HEK293 (cell line): ENCODE measurements at regions not wholly inside any gene's neighbourhood (a gene's known extent, or its start where the extent isn't known, plus 50 kb on each side); places are given as distances from the start of the nearest gene placed in this dataset.
"Not testable (repeated sequence)": the region's sequence is repeated elsewhere in the genome, so short reads cannot be mapped to it uniquely, and the experiment has no call there.

ENCODE experiments used
- CTCF ChIA-PET: fragments of 350-600 bp; formaldehyde crosslinking; extraction: SDS; loops from one replicate; lab custom pipeline; 2021; ENCODE audit warnings: antibody characterized with exemption; lab: Yijun Ruan, JAX
- POLR2A ChIA-PET: fragments of 300-600 bp; formaldehyde crosslinking; extraction: SDS; loops from one replicate; lab custom pipeline; 2020; ENCODE audit warnings: antibody characterized with exemption, inconsistent platforms; lab: Yijun Ruan, JAX
- H3K27ac ChIP-seq: fragments of 200-500 bp; sonication (Bioruptor generic); 2 replicates; pipeline ENCODE4 v1.5.1; 2014; ENCODE audit warnings: low read depth, low read length, control low read depth, inconsistent platforms; ENCODE audit errors: extremely low read depth
- H3K36me3 ChIP-seq, 2 experiments: fragments of 200-500 bp in 1 of 2; sonication (Bioruptor generic) in 1 of 2; 1 replicate in 1 of 2; 2 replicates in 1 of 2; pipeline ENCODE4 v1.5.1; 2014 to 2017; ENCODE audit warnings: inconsistent platforms in 2 of 2, low read length in 2 of 2; ENCODE audit not compliant: control insufficient read depth in 2 of 2, insufficient read depth in 1 of 2
- H3K4me1 ChIP-seq: fragments of 200-500 bp; sonication (Bioruptor generic); 2 replicates; pipeline ENCODE4 v1.5.1; 2014; ENCODE audit warnings: mild to moderate bottlenecking, low read length, inconsistent platforms; ENCODE audit not compliant: control insufficient read depth, insufficient read depth
- H3K4me3 ChIP-seq: 2 replicates; pipeline ENCODE4 v1.5.1; 2011; ENCODE audit warnings: low read depth, mild to moderate bottlenecking, control low read depth, low read length, moderate library complexity
- H3K9me3 ChIP-seq: fragments of 200-500 bp; sonication (Bioruptor generic); 2 replicates; pipeline ENCODE4 v1.5.1; 2014; ENCODE audit warnings: low read depth, low read length, inconsistent platforms; ENCODE audit not compliant: control insufficient read depth, insufficient read depth
- GFI1B ChIP-seq: fragments of 450-650 bp; formaldehyde crosslinking; IDR thresholded peaks from 2 replicates; pipeline ENCODE4 v1.5.1; 2016; ENCODE audit warnings: missing biosample characterization, missing genetic modification characterization
- GLI2 ChIP-seq: fragments of 450-650 bp; formaldehyde crosslinking; IDR thresholded peaks from 2 replicates; pipeline ENCODE4; 2017; ENCODE audit warnings: missing biosample characterization, missing genetic modification characterization, low read depth, borderline replicate concordance
- SP7 ChIP-seq: fragments of 450-650 bp; formaldehyde crosslinking; IDR thresholded peaks from 2 replicates; pipeline ENCODE4 v1.5.1; 2016; ENCODE audit warnings: missing biosample characterization, missing genetic modification characterization
- TRIM28 ChIP-seq: IDR thresholded peaks from 2 replicates; pipeline ENCODE4 v1.6.1; 2011; ENCODE audit warnings: low read length, control low read depth, borderline replicate concordance
- ZNF112 ChIP-seq: fragments of 450-650 bp; formaldehyde crosslinking; IDR thresholded peaks from 2 replicates; pipeline ENCODE4 v1.5.0; 2017; ENCODE audit warnings: missing biosample characterization, missing genetic modification characterization
- ZNF221 ChIP-seq: fragments of 450-650 bp; formaldehyde crosslinking; IDR thresholded peaks from 2 replicates; pipeline ENCODE4 v1.5.1; 2017; ENCODE audit warnings: missing biosample characterization, missing genetic modification characterization, borderline replicate concordance
- ZNF324 ChIP-seq: fragments of 450-650 bp; formaldehyde crosslinking; IDR thresholded peaks from 2 replicates; pipeline ENCODE4 v1.5.1; 2016; ENCODE audit warnings: missing biosample characterization, missing genetic modification characterization
- ZNF404 ChIP-seq: fragments of 450-650 bp; formaldehyde crosslinking; IDR thresholded peaks from 2 replicates; pipeline ENCODE4 v1.5.1; 2017; ENCODE audit warnings: missing biosample characterization, missing genetic modification characterization
- ZNF555 ChIP-seq: fragments of 450-650 bp; formaldehyde crosslinking; conservative IDR thresholded peaks from 2 replicates; pipeline ENCODE4 v1.5.1; 2017; ENCODE audit warnings: missing biosample characterization, mild to moderate bottlenecking, missing genetic modification characterization, inconsistent platforms
- ZNF560 ChIP-seq: fragments of 450-650 bp; formaldehyde crosslinking; IDR thresholded peaks from 2 replicates; pipeline ENCODE4 v1.5.1; 2017; ENCODE audit warnings: missing biosample characterization, missing genetic modification characterization, borderline replicate concordance
- ZNF768 ChIP-seq: fragments of 450-650 bp; formaldehyde crosslinking; IDR thresholded peaks from 2 replicates; pipeline ENCODE4 v1.5.1; 2018; ENCODE audit warnings: missing biosample characterization, mild to moderate bottlenecking, missing genetic modification characterization
- TF ChIP-seq, protein P1 (sequence below): fragments of 450-650 bp; formaldehyde crosslinking; conservative IDR thresholded peaks from 2 replicates; pipeline ENCODE4 v1.5.1; 2016; ENCODE audit warnings: low read depth, missing biosample characterization, missing genetic modification characterization
- TF ChIP-seq, protein P2 (sequence below): fragments of 450-650 bp; formaldehyde crosslinking; conservative IDR thresholded peaks from 2 replicates; pipeline ENCODE4 v1.5.1; 2016; ENCODE audit warnings: low read depth, missing biosample characterization, missing genetic modification characterization
- TF ChIP-seq, protein P3 (sequence below): fragments of 450-650 bp; IDR thresholded peaks from 2 replicates; pipeline ENCODE4 v1.5.1; 2018; ENCODE audit warnings: missing biosample characterization, missing genetic modification characterization
- TF ChIP-seq, protein P4 (sequence below): fragments of 450-650 bp; formaldehyde crosslinking; IDR thresholded peaks from 2 replicates; pipeline ENCODE4 v1.5.1; 2016; ENCODE audit warnings: missing biosample characterization, missing genetic modification characterization
- TF ChIP-seq, protein P5 (sequence below): fragments of 450-650 bp; formaldehyde crosslinking; IDR thresholded peaks from 2 replicates; pipeline ENCODE4 v1.5.1; 2016; ENCODE audit warnings: missing biosample characterization, missing genetic modification characterization

DNA sequence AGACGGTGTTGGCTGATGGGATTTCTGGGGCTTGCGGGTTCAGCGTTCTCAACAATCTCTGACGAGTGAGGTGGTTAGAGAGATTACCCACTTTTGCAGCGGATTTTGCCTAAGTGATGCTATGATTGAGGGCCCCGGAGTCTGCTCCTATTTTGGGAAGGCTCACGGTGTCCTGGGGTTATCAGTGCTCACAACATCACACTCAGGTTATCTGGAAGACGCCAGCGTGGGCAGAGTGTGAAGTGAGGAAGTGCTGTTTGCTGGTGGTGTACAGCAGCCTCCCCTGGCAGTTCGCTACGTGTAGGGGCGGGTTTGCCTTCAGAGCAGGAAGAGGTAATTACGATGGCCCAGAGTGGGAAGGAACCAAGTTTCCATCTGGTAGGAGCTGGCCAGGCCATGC lies 341.2 kb upstream of the IRX2 start (continued):
- no peak for TF ChIP-seq ZNF560
- no peak for TF ChIP-seq SP7 (tag by site-specific recombination)
- TF ChIP-seq, protein P1, sequence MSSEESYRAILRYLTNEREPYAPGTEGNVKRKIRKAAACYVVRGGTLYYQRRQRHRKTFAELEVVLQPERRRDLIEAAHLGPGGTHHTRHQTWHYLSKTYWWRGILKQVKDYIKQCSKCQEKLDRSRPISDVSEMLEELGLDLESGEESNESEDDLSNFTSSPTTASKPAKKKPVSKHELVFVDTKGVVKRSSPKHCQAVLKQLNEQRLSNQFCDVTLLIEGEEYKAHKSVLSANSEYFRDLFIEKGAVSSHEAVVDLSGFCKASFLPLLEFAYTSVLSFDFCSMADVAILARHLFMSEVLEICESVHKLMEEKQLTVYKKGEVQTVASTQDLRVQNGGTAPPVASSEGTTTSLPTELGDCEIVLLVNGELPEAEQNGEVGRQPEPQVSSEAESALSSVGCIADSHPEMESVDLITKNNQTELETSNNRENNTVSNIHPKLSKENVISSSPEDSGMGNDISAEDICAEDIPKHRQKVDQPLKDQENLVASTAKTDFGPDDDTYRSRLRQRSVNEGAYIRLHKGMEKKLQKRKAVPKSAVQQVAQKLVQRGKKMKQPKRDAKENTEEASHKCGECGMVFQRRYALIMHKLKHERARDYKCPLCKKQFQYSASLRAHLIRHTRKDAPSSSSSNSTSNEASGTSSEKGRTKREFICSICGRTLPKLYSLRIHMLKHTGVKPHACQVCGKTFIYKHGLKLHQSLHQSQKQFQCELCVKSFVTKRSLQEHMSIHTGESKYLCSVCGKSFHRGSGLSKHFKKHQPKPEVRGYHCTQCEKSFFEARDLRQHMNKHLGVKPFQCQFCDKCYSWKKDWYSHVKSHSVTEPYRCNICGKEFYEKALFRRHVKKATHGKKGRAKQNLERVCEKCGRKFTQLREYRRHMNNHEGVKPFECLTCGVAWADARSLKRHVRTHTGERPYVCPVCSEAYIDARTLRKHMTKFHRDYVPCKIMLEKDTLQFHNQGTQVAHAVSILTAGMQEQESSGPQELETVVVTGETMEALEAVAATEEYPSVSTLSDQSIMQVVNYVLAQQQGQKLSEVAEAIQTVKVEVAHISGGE (tag by site-specific recombination), result no peak
- no peak for TF ChIP-seq ZNF221

DNA sequence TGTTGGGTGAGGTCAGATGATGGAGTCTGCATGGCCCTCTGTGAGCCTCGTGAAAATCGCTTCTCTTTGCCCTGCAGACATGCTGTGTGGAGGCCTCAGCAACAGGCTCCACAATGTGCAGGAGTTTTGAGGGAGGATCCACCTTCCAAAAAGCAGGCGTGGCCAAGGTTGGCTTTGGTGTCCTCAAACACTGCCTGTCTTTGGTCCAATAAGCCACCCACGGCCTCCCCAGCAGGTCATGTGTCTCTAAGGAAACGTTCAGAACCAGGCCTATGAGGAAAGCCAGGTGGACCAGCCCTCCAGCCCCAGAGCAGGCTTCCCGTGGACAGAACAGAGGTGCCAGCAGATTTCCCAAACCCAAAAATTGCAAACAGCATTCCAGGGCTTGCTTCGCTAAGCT lies 340.7 kb upstream of the IRX2 start:
- H3K9me3 ChIP-seq, result no peaks in the 10 kb centered on the region
- H3K36me3 ChIP-seq, result no peaks in the 10 kb centered on the region
- no peaks in the 10 kb centered on the region for H3K4me1 ChIP-seq
- no peak overlapping the region for H3K4me3 ChIP-seq
- TF ChIP-seq ZNF404 (no peak), GLI2 (no peak)
- TF ChIP-seq, protein P2, sequence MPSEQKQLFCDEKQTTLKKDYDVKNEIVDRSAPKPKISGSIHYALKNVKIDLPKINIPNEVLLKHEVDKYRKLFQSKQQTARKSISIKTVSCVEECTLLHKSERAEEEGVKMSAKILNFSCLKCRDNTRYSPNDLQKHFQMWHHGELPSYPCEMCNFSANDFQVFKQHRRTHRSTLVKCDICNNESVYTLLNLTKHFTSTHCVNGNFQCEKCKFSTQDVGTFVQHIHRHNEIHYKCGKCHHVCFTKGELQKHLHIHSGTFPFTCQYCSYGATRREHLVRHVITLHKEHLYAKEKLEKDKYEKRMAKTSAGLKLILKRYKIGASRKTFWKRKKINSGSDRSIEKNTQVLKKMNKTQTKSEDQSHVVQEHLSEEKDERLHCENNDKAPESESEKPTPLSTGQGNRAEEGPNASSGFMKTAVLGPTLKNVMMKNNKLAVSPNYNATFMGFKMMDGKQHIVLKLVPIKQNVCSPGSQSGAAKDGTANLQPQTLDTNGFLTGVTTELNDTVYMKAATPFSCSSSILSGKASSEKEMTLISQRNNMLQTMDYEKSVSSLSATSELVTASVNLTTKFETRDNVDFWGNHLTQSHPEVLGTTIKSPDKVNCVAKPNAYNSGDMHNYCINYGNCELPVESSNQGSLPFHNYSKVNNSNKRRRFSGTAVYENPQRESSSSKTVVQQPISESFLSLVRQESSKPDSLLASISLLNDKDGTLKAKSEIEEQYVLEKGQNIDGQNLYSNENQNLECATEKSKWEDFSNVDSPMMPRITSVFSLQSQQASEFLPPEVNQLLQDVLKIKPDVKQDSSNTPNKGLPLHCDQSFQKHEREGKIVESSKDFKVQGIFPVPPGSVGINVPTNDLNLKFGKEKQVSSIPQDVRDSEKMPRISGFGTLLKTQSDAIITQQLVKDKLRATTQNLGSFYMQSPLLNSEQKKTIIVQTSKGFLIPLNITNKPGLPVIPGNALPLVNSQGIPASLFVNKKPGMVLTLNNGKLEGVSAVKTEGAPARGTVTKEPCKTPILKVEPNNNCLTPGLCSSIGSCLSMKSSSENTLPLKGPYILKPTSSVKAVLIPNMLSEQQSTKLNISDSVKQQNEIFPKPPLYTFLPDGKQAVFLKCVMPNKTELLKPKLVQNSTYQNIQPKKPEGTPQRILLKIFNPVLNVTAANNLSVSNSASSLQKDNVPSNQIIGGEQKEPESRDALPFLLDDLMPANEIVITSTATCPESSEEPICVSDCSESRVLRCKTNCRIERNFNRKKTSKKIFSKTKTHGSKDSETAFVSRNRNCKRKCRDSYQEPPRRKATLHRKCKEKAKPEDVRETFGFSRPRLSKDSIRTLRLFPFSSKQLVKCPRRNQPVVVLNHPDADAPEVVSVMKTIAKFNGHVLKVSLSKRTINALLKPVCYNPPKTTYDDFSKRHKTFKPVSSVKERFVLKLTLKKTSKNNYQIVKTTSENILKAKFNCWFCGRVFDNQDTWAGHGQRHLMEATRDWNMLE (tag by site-specific recombination), result no peak
- TF ChIP-seq, all 188 proteins: peak for 0
- H3K27ac ChIP-seq, result no peak overlapping the region
- CTCF ChIA-PET, result no interaction called here
- POLR2A ChIA-PET, result no interaction called here

DNA sequence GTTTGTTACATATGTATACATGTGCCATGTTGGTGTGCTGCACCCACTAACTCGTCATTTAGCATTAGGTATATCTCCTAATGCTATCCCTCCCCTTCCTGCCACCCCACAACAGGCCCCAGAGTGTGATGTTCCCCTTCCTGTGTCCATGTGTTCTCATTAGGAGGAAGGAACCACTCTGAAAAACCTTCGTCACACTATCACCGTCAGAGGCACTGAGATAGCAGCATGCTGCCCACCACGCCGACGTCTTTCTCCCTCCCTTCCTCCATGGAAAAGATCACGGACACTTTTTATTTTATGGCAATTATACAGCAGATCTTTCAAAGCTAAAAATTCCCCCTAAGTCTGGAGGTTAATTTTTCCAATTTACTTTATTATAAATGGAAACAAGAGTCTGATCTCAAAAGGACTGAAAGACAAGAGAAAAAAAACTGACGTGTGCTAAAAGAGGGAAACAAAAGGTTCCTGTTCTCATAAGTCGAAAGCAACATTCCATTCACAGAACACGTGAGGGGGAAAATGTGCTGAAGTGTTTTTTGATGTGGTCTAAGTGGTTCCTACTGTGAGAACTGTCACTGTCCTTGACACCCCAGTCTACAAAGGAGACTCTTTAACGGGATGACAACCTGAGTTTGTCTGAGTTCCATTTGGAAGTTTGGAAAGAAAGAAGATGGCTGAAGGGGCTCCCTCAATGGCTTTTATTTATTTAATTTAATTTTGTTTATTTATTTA lies 339.7 kb upstream of the IRX2 start:
- CTCF ChIA-PET, result interaction anchor here (0.7 kb wide), 1 partner anchor 194 kb away, joined by 3 read pairs; no protein-coding TSS in a partner anchor
- POLR2A ChIA-PET, result no interaction called here
- Histone ChIP-seq H3K9me3 (no peaks in the 10 kb centered on the region), H3K27ac (no peak overlapping the region), H3K4me1 (no peaks in the 10 kb centered on the region), H3K36me3 (no peaks in the 10 kb centered on the region), H3K4me3 (no peak overlapping the region)
- no peak for TF ChIP-seq ZNF112
- TF ChIP-seq, protein P3, sequence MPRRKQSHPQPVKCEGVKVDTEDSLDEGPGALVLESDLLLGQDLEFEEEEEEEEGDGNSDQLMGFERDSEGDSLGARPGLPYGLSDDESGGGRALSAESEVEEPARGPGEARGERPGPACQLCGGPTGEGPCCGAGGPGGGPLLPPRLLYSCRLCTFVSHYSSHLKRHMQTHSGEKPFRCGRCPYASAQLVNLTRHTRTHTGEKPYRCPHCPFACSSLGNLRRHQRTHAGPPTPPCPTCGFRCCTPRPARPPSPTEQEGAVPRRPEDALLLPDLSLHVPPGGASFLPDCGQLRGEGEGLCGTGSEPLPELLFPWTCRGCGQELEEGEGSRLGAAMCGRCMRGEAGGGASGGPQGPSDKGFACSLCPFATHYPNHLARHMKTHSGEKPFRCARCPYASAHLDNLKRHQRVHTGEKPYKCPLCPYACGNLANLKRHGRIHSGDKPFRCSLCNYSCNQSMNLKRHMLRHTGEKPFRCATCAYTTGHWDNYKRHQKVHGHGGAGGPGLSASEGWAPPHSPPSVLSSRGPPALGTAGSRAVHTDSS (tag by site-specific recombination), result no peak
- no peak for TF ChIP-seq ZNF324 (tag by site-specific recombination)
- TF ChIP-seq, protein P4, sequence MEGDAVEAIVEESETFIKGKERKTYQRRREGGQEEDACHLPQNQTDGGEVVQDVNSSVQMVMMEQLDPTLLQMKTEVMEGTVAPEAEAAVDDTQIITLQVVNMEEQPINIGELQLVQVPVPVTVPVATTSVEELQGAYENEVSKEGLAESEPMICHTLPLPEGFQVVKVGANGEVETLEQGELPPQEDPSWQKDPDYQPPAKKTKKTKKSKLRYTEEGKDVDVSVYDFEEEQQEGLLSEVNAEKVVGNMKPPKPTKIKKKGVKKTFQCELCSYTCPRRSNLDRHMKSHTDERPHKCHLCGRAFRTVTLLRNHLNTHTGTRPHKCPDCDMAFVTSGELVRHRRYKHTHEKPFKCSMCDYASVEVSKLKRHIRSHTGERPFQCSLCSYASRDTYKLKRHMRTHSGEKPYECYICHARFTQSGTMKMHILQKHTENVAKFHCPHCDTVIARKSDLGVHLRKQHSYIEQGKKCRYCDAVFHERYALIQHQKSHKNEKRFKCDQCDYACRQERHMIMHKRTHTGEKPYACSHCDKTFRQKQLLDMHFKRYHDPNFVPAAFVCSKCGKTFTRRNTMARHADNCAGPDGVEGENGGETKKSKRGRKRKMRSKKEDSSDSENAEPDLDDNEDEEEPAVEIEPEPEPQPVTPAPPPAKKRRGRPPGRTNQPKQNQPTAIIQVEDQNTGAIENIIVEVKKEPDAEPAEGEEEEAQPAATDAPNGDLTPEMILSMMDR (tag by site-specific recombination), result no peak
- TF ChIP-seq GFI1B (tag by site-specific recombination), result no peak
- no peak for TF ChIP-seq TRIM28
- no peak for TF ChIP-seq ZNF768 (tag by site-specific recombination)
- no peak for TF ChIP-seq ZNF555 (tag by site-specific recombination)
- TF ChIP-seq, protein P5, sequence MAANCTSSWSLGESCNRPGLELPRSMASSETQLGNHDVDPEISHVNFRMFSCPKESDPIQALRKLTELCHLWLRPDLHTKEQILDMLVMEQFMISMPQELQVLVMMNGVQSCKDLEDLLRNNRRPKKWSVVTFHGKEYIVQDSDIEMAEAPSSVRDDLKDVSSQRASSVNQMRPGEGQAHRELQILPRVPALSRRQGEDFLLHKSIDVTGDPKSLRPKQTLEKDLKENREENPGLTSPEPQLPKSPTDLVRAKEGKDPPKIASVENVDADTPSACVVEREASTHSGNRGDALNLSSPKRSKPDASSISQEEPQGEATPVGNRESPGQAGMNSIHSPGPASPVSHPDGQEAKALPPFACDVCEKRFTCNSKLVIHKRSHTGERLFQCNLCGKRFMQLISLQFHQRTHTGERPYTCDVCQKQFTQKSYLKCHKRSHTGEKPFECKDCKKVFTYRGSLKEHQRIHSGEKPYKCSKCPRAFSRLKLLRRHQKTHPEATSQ (tag by site-specific recombination), result no peak

DNA sequence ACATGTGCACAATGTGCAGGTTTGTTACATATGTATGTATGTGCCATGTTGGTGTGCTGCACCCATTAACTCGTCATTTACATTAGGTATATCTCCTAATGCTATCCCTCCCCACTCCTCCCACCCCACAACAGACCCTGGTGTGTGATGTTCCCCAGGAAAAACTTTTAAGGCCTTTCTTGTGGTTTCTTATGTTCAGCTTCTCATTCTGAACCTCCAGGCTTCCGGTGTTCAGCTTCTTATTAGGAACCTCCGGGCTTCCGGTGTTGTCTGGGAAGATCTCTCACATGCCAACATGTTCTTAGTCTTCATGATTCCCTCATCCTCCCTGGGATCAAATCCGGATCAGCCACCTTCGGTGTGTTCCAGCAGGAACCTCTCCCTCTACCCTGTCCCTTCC lies 338.8 kb upstream of the IRX2 start:
- POLR2A ChIA-PET, H3K9me3 ChIP-seq, CTCF ChIA-PET, H3K4me3 ChIP-seq, H3K4me1 ChIP-seq, H3K36me3 ChIP-seq, H3K27ac ChIP-seq: not testable (repeated sequence)
